Activated CD8-positive, alpha-beta memory T cell treated with anti-CD3 and anti-CD28 coated beads for 36 hours (primary cell): ENCODE measurements at regions not wholly inside any gene's neighbourhood (a gene's known extent, or its start where the extent isn't known, plus 50 kb on each side); places are given as distances from the start of the nearest gene placed in this dataset.
"Not testable (repeated sequence)": the region's sequence is repeated elsewhere in the genome, so short reads cannot be mapped to it uniquely, and the experiment has no call there.

ENCODE experiments used
- CTCF ChIA-PET: fragments of 350-600 bp; sonication (Branson Sonifier 250); formaldehyde crosslinking; loops from one replicate; lab custom pipeline; 2021; ENCODE audit warnings: antibody characterized with exemption; lab: Charles Lee
- POLR2A ChIA-PET: fragments of 350-600 bp; sonication (Branson Sonifier 250); formaldehyde crosslinking; loops from one replicate; lab custom pipeline; 2021; ENCODE audit warnings: antibody characterized with exemption; lab: Charles Lee

GRCh38 chr2:118449401-118449800 lies 361.1 kb downstream of the INSIG2 start:
- POLR2A ChIA-PET, result no interaction called here
- CTCF ChIA-PET, result no interaction called here

GRCh38 chr2:118443596-118443995 lies 355.3 kb downstream of the INSIG2 start:
- POLR2A ChIA-PET, result no interaction called here

GRCh38 chr2:118442996-118443553 lies 354.8 kb downstream of the INSIG2 start:
- ChIA-PET POLR2A (no interaction called here), CTCF (no interaction called here)

More at GRCh38 chr2:118443596-118443995, 355.3 kb downstream of the INSIG2 start:
- CTCF ChIA-PET, result no interaction called here

GRCh38 chr2:118442046-118442445 lies 353.8 kb downstream of the INSIG2 start:
- CTCF ChIA-PET, result no interaction called here
- POLR2A ChIA-PET, result no interaction called here

- POLR2A ChIA-PET, result no interaction called here
Measured at GRCh38 chr2:118440404-118441098, 352.3 kb downstream of the INSIG2 start.

GRCh38 chr2:118437501-118437900 lies 349.2 kb downstream of the INSIG2 start:
- POLR2A ChIA-PET, result no interaction called here
- CTCF ChIA-PET, result no interaction called here

More at GRCh38 chr2:118440404-118441098, 352.3 kb downstream of the INSIG2 start:
- CTCF ChIA-PET, result no interaction called here

GRCh38 chr2:118431997-118432396 lies 343.7 kb downstream of the INSIG2 start:
- ChIA-PET POLR2A (no interaction called here), CTCF (no interaction called here)

- CTCF ChIA-PET, result no interaction called here
Measured at GRCh38 chr2:118431586-118431985, 343.3 kb downstream of the INSIG2 start.

GRCh38 chr2:118431165-118431517 lies 342.9 kb downstream of the INSIG2 start:
- ChIA-PET POLR2A (no interaction called here), CTCF (no interaction called here)

More at GRCh38 chr2:118431586-118431985, 343.3 kb downstream of the INSIG2 start:
- POLR2A ChIA-PET, result no interaction called here

GRCh38 chr2:118430510-118431164 lies 342.4 kb downstream of the INSIG2 start:
- ChIA-PET POLR2A (no interaction called here), CTCF (no interaction called here)

- POLR2A ChIA-PET, result no interaction called here
- CTCF ChIA-PET, result no interaction called here
Measured at GRCh38 chr2:118425191-118425590, 336.9 kb downstream of the INSIG2 start.

- POLR2A ChIA-PET, result no interaction called here
- CTCF ChIA-PET, result no interaction called here
Measured at GRCh38 chr2:118423776-118424175, 335.5 kb downstream of the INSIG2 start.

GRCh38 chr2:118421648-118422047 lies 333.4 kb downstream of the INSIG2 start:
- ChIA-PET CTCF (no interaction called here), POLR2A (no interaction called here)

GRCh38 chr2:118417406-118418120 lies 329.3 kb downstream of the INSIG2 start:
- ChIA-PET POLR2A (no interaction called here), CTCF (no interaction called here)

GRCh38 chr2:118415186-118415585 lies 326.9 kb downstream of the INSIG2 start:
- POLR2A ChIA-PET, CTCF ChIA-PET: not testable (repeated sequence)

- POLR2A ChIA-PET, result no interaction called here
- CTCF ChIA-PET, result no interaction called here
Measured at GRCh38 chr2:118403658-118404451, 315.6 kb downstream of the INSIG2 start.

- ChIA-PET POLR2A (no interaction called here), CTCF (no interaction called here)
Measured at GRCh38 chr2:118388771-118389170, 300.5 kb downstream of the INSIG2 start.

- POLR2A ChIA-PET, result no interaction called here
- CTCF ChIA-PET, result no interaction called here
Measured at GRCh38 chr2:118387509-118387908, 299.2 kb downstream of the INSIG2 start.

GRCh38 chr2:118386641-118387302 lies 298.5 kb downstream of the INSIG2 start:
- ChIA-PET CTCF (no interaction called here), POLR2A (no interaction called here)
